Vagina (tissue), 2 donors: ENCODE measurements at regions not wholly inside any gene's neighbourhood (a gene's known extent, or its start where the extent isn't known, plus 50 kb on each side); places are given as distances from the start of the nearest gene placed in this dataset.

Source experiments
- CTCF ChIP-seq, 3 experiments: fragments of 450-650 bp in 2 of 3; fragments of 200-600 bp in 1 of 3; sonication (generic) in 1 of 3; IDR thresholded peaks; one replicate each; pipeline ENCODE4 v1.5.1; 2017 to 2019; ENCODE audit warnings: antibody characterized with exemption in 3 of 3, mild to moderate bottlenecking in 2 of 3, moderate library complexity in 2 of 3
- POLR2AphosphoS5 ChIP-seq, 2 donors: sonication (generic); formaldehyde crosslinking; IDR thresholded peaks; one replicate each; pipeline ENCODE4 v1.9.0; 2017; ENCODE audit warnings: antibody characterized with exemption in 2 of 2, mild to moderate bottlenecking in 2 of 2, low read depth in 1 of 2; ENCODE audit not compliant: insufficient read depth in 1 of 2

GRCh38 chr3:152109038-152109437 is 159.7 kb upstream of the MBNL1 start:
- TF ChIP-seq CTCF (IDR thresholded peaks at IDR 0.05) (no peak), POLR2AphosphoS5 (IDR thresholded peaks at IDR 0.05; ENCODE audit: insufficient read depth in 1 of 2, low read depth in 1 of 2) (no peak)
